ENCODE measurements at regions not wholly inside any gene's neighbourhood (a gene's known extent, or its start where the extent isn't known, plus 50 kb on each side); places are given as distances from the start of the nearest gene placed in this dataset.
"Not testable (repeated sequence)": the region's sequence is repeated elsewhere in the genome, so short reads cannot be mapped to it uniquely, and the experiment has no call there.

GRCh38 chr9:38967285-38967684, 247.4 kb upstream of the FAM240B start:
- not testable (repeated sequence) for H3K4me1 ChIP-seq; H3K4me3 ChIP-seq; DNase-seq (ENCODE audit: low spot score); H3K4me2 ChIP-seq; H3K9me3 Mint-ChIP-seq; H3K27ac ChIP-seq; H3K4me3 Mint-ChIP-seq; H3K4me1 Mint-ChIP-seq; H3K9ac ChIP-seq; H3F3A ChIP-seq (ENCODE audit: low read depth); H3K27me3 Mint-ChIP-seq (ENCODE audit: insufficient read depth, low read depth); H3K27me3 ChIP-seq; H4K20me1 ChIP-seq (ENCODE audit: low read depth); H3K36me3 ChIP-seq; H3K9me3 ChIP-seq (ENCODE audit: low read depth); H2AFZ ChIP-seq (replicated peaks); H3K36me3 Mint-ChIP-seq; H3K79me2 ChIP-seq (ENCODE audit: low read depth); H3K27ac Mint-ChIP-seq

GRCh38 chr9:38959812-38960211, 239.9 kb upstream of the FAM240B start:
- H3K4me3 Mint-ChIP-seq, H3K36me3 Mint-ChIP-seq: not testable (repeated sequence)

DNA sequence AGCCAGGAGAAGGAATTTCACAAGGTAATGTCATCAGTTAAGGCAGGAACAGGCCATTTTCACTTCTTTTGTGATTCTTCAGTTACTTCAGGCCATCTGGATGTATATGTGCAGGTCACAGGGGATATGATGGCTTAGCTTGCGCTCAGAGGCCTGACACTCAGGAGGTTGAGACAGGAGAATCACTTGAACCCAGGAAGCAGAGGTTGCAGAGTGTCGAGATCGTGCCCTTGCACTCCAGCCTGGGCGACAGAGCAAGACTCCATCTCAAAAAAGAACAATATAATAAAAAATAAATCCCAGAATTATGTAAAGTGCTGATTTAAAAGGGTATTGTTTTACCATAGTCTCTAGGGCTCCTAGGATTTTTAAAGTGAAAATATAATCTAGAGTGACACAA, 235.9 kb upstream of the FAM240B start:
- H3K4me1 Mint-ChIP-seq; H4K20me1 ChIP-seq (ENCODE audit: low read depth): not testable (repeated sequence)

More at GRCh38 chr9:38959812-38960211, 239.9 kb upstream of the FAM240B start:
- not testable (repeated sequence) for H3K36me3 ChIP-seq; H3K27ac Mint-ChIP-seq; H3K4me1 Mint-ChIP-seq; H3K4me1 ChIP-seq; H3K79me2 ChIP-seq (ENCODE audit: low read depth); H3K27ac ChIP-seq; H3K9me3 Mint-ChIP-seq; H3K27me3 ChIP-seq; H3K9me3 ChIP-seq (ENCODE audit: low read depth); H3F3A ChIP-seq (ENCODE audit: low read depth); H3K27me3 Mint-ChIP-seq (ENCODE audit: insufficient read depth, low read depth); H4K20me1 ChIP-seq (ENCODE audit: low read depth); H3K4me3 ChIP-seq; H3K4me2 ChIP-seq; H2AFZ ChIP-seq (replicated peaks); H3K9ac ChIP-seq; DNase-seq (ENCODE audit: low spot score)

DNA sequence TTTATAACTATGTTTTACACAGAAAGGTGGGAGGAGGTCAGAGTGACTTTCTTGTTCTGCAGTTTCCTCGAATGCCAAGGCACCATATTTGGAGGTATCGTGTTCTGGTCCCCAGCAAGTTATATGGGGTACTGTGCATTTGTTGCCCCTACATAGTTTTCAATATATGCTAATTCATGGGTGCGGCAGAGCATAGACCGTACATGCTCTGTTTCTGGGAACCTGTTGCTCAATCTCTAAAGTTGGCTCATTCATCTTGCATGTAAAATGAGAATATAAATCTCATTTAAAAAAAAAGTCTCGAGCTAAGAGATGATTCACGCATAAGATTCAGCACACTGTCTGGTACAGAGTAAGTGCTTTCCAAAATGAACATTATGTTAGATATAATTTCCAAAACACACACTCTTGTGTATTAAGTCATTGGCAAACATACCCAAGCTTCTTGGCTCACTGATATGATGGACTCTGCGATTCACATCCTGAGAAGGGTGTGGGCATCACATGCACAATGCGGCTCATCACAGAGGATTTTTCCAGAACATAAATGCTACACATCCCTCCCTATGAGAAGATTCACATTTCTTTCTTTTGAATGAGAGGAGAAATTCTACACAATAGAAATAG, 232.9 kb upstream of the FAM240B start:
- not testable (repeated sequence) for H3K4me2 ChIP-seq; H3K79me2 ChIP-seq (ENCODE audit: low read depth); H3K27ac Mint-ChIP-seq; H3K4me1 ChIP-seq; DNase-seq (ENCODE audit: low spot score); H3K27ac ChIP-seq; H2AFZ ChIP-seq (replicated peaks); H3K9ac ChIP-seq; H3K4me3 ChIP-seq; H3K36me3 Mint-ChIP-seq; H3K27me3 ChIP-seq; H3K36me3 ChIP-seq; H4K20me1 ChIP-seq (ENCODE audit: low read depth); H3K27me3 Mint-ChIP-seq (ENCODE audit: insufficient read depth, low read depth); H3K9me3 ChIP-seq (ENCODE audit: low read depth); H3F3A ChIP-seq (ENCODE audit: low read depth); H3K4me3 Mint-ChIP-seq; H3K4me1 Mint-ChIP-seq; H3K9me3 Mint-ChIP-seq

More for the DNA sequence above, 235.9 kb upstream of the FAM240B start:
- not testable (repeated sequence) for H3K4me1 ChIP-seq; H3K36me3 ChIP-seq; H3K36me3 Mint-ChIP-seq; H3K4me2 ChIP-seq; H3K4me3 ChIP-seq; H2AFZ ChIP-seq (replicated peaks); H3K27ac ChIP-seq; H3K79me2 ChIP-seq (ENCODE audit: low read depth); H3K27ac Mint-ChIP-seq; H3K9ac ChIP-seq; H3K9me3 Mint-ChIP-seq; DNase-seq (ENCODE audit: low spot score); H3K9me3 ChIP-seq (ENCODE audit: low read depth); H3K27me3 Mint-ChIP-seq (ENCODE audit: insufficient read depth, low read depth); H3F3A ChIP-seq (ENCODE audit: low read depth); H3K27me3 ChIP-seq; H3K4me3 Mint-ChIP-seq

GRCh38 chr9:38945929-38946570, 226.1 kb upstream of the FAM240B start:
- not testable (repeated sequence) for DNase-seq (ENCODE audit: low spot score); H3K4me3 ChIP-seq; H3K9ac ChIP-seq; H3K36me3 ChIP-seq; H3K4me1 ChIP-seq; H3K4me1 Mint-ChIP-seq; H4K20me1 ChIP-seq (ENCODE audit: low read depth); H3K79me2 ChIP-seq (ENCODE audit: low read depth); H3F3A ChIP-seq (ENCODE audit: low read depth); H3K36me3 Mint-ChIP-seq; H3K4me2 ChIP-seq; H3K27ac ChIP-seq; H3K27me3 ChIP-seq; H3K9me3 ChIP-seq (ENCODE audit: low read depth); H2AFZ ChIP-seq (replicated peaks); H3K27me3 Mint-ChIP-seq (ENCODE audit: insufficient read depth, low read depth); H3K9me3 Mint-ChIP-seq; H3K27ac Mint-ChIP-seq; H3K4me3 Mint-ChIP-seq

GRCh38 chr9:38944881-38945449, 225.0 kb upstream of the FAM240B start:
- not testable (repeated sequence) for H3K27me3 ChIP-seq; H3K36me3 ChIP-seq; H3K4me2 ChIP-seq; H3K4me1 Mint-ChIP-seq; H3K9me3 ChIP-seq (ENCODE audit: low read depth); H2AFZ ChIP-seq (replicated peaks); H4K20me1 ChIP-seq (ENCODE audit: low read depth); H3K9me3 Mint-ChIP-seq; H3F3A ChIP-seq (ENCODE audit: low read depth); H3K27ac Mint-ChIP-seq; H3K27ac ChIP-seq; H3K4me3 Mint-ChIP-seq; H3K79me2 ChIP-seq (ENCODE audit: low read depth); H3K4me1 ChIP-seq; H3K9ac ChIP-seq; H3K36me3 Mint-ChIP-seq; H3K4me3 ChIP-seq; DNase-seq (ENCODE audit: low spot score); H3K27me3 Mint-ChIP-seq (ENCODE audit: insufficient read depth, low read depth)

DNA sequence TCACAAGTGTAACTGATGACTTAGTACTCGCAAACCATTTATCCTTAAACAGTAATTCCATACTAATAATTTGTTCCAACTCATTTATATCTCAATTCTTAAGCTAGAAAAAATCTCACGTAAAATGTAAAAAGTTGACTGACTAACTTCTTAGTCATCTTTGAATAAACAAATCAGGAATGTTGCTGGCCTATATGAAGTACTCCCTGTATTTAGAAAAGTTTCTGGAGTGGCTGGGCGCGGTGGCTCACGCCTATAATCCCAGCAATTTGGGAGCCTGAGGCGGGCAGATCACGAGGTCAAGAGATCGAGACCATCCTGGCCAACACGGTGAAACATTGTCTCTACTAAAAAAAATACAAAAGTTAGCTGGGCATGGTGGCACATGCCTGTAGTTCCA, 220.6 kb upstream of the FAM240B start:
- H3K27ac ChIP-seq; H3K4me3 ChIP-seq; H3F3A ChIP-seq (ENCODE audit: low read depth); H3K4me2 ChIP-seq; H3K36me3 Mint-ChIP-seq; H3K9me3 Mint-ChIP-seq; H3K27me3 Mint-ChIP-seq (ENCODE audit: insufficient read depth, low read depth); DNase-seq (ENCODE audit: low spot score); H3K79me2 ChIP-seq (ENCODE audit: low read depth); H3K9me3 ChIP-seq (ENCODE audit: low read depth); H3K27ac Mint-ChIP-seq; H3K4me1 Mint-ChIP-seq; H3K4me1 ChIP-seq; H3K4me3 Mint-ChIP-seq; H2AFZ ChIP-seq (replicated peaks); H3K36me3 ChIP-seq; H3K27me3 ChIP-seq; H3K9ac ChIP-seq; H4K20me1 ChIP-seq (ENCODE audit: low read depth): not testable (repeated sequence)

DNA sequence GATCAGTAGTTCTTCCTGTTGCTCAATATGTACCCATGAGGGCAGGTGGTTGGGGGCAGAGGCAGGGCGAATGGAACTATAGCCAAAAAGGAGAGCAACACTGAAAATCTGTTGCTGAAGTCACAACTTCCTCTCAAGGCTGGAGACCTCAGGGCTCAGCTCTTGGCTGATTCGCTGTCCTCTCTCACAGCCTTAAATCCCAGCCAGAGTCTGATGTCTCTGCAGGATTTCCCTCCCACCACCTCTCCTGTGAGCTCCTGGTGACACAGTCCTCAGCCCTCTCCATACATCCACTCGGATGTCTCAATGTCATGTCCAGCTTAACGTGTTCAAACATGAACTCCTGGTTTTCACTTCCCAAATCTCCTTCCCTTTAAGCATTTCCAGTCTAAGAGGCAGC, 218.7 kb upstream of the FAM240B start:
- H3K4me1 ChIP-seq; H3K4me3 Mint-ChIP-seq; H2AFZ ChIP-seq (replicated peaks); H3K79me2 ChIP-seq (ENCODE audit: low read depth); H3K4me3 ChIP-seq; H4K20me1 ChIP-seq (ENCODE audit: low read depth); H3K27me3 Mint-ChIP-seq (ENCODE audit: insufficient read depth, low read depth); H3K27ac ChIP-seq; H3K36me3 ChIP-seq; H3K9ac ChIP-seq; H3K9me3 Mint-ChIP-seq; H3K4me1 Mint-ChIP-seq; H3K4me2 ChIP-seq; H3K27me3 ChIP-seq; H3K9me3 ChIP-seq (ENCODE audit: low read depth); H3K36me3 Mint-ChIP-seq; H3F3A ChIP-seq (ENCODE audit: low read depth); DNase-seq (ENCODE audit: low spot score); H3K27ac Mint-ChIP-seq: not testable (repeated sequence)

Data from neural progenitor cell (in vitro differentiated cells).